ENCODE measurements at regions not wholly inside any gene's neighbourhood (a gene's known extent, or its start where the extent isn't known, plus 50 kb on each side); places are given as distances from the start of the nearest gene placed in this dataset.
"Not testable (repeated sequence)": the region's sequence is repeated elsewhere in the genome, so short reads cannot be mapped to it uniquely, and the experiment has no call there.

GRCh38 chr7:127477295-127478023 lies 85.0 kb upstream of the ZNF800 start:
- Histone ChIP-seq H3K4me3 (no peak overlapping the region), H3K9me3 (no peaks in the 10 kb centered on the region), H3K36me3 (no peaks in the 10 kb centered on the region), H3K4me1 (ENCODE audit: control insufficient read depth in 1 of 2, low read depth in 2 of 2) (no peaks in the 10 kb centered on the region), H3K27ac (no peak overlapping the region), H3K27me3 (replicated peaks; ENCODE audit: insufficient read depth) (no peaks in the 10 kb centered on the region)
- no peak for TF ChIP-seq CTCF (IDR thresholded peaks at IDR 0.05)
- DNase-seq (ENCODE audit: low spot score) (no peak), ATAC-seq (ENCODE audit: insufficient number of reproducible peaks, low FRiP score, low read depth) (no peak)

GRCh38 chr7:127476618-127477017 lies 84.1 kb upstream of the ZNF800 start:
- no peaks in the 10 kb centered on the region for H3K4me1 ChIP-seq (ENCODE audit: control insufficient read depth in 1 of 2, low read depth in 2 of 2)
- H3K4me3 ChIP-seq, result no peak overlapping the region
- DNase-seq (ENCODE audit: low spot score), result no peak
- H3K36me3 ChIP-seq, result no peaks in the 10 kb centered on the region
- TF ChIP-seq CTCF (IDR thresholded peaks at IDR 0.05), result no peak
- H3K27me3 ChIP-seq (replicated peaks; ENCODE audit: insufficient read depth), result no peaks in the 10 kb centered on the region
- ATAC-seq (ENCODE audit: insufficient number of reproducible peaks, low FRiP score, low read depth), result no peak
- no peak overlapping the region for H3K27ac ChIP-seq
- no peaks in the 10 kb centered on the region for H3K9me3 ChIP-seq

- Histone ChIP-seq H3K4me1 (ENCODE audit: control insufficient read depth in 1 of 2, low read depth in 2 of 2) (no peaks in the 10 kb centered on the region), H3K4me3 (no peak overlapping the region), H3K27me3 (replicated peaks; ENCODE audit: insufficient read depth) (no peaks in the 10 kb centered on the region), H3K36me3 (no peaks in the 10 kb centered on the region), H3K9me3 (no peaks in the 10 kb centered on the region), H3K27ac (no peak overlapping the region)
- DNase-seq (ENCODE audit: low spot score), result no peak
- no peak for ATAC-seq (ENCODE audit: insufficient number of reproducible peaks, low FRiP score, low read depth)
- no peak for TF ChIP-seq CTCF (IDR thresholded peaks at IDR 0.05)
Measured at GRCh38 chr7:127474457-127474856, 81.9 kb upstream of the ZNF800 start.

- H3K4me3 ChIP-seq, result no peak overlapping the region
- H3K27me3 ChIP-seq (replicated peaks; ENCODE audit: insufficient read depth), result no peaks in the 10 kb centered on the region
- H3K9me3 ChIP-seq, result no peaks in the 10 kb centered on the region
- no peaks in the 10 kb centered on the region for H3K4me1 ChIP-seq (ENCODE audit: control insufficient read depth in 1 of 2, low read depth in 2 of 2)
- H3K36me3 ChIP-seq, result no peaks in the 10 kb centered on the region
- DNase-seq (ENCODE audit: low spot score) (no peak), ATAC-seq (ENCODE audit: insufficient number of reproducible peaks, low FRiP score, low read depth) (no peak)
- no peak overlapping the region for H3K27ac ChIP-seq
- no peak for TF ChIP-seq CTCF (IDR thresholded peaks at IDR 0.05)
Measured at GRCh38 chr7:127473409-127473808, 80.9 kb upstream of the ZNF800 start.

- no peak overlapping the region for H3K27ac ChIP-seq
- TF ChIP-seq CTCF (IDR thresholded peaks at IDR 0.05), result no peak
- no peaks in the 10 kb centered on the region for H3K9me3 ChIP-seq
- H3K27me3 ChIP-seq (replicated peaks; ENCODE audit: insufficient read depth), result no peaks in the 10 kb centered on the region
- no peak for ATAC-seq (ENCODE audit: insufficient number of reproducible peaks, low FRiP score, low read depth)
- no peaks in the 10 kb centered on the region for H3K36me3 ChIP-seq
- no peak overlapping the region for H3K4me3 ChIP-seq
- H3K4me1 ChIP-seq (ENCODE audit: control insufficient read depth in 1 of 2, low read depth in 2 of 2), result no peaks in the 10 kb centered on the region
- no peak for DNase-seq (ENCODE audit: low spot score)
Measured at GRCh38 chr7:127460077-127460476, 67.6 kb upstream of the ZNF800 start.

- not testable (repeated sequence) for H3K27ac ChIP-seq; H3K4me1 ChIP-seq (ENCODE audit: control insufficient read depth in 1 of 2, low read depth in 2 of 2); DNase-seq (ENCODE audit: low spot score); H3K9me3 ChIP-seq; H3K36me3 ChIP-seq; ATAC-seq (ENCODE audit: insufficient number of reproducible peaks, low FRiP score, low read depth); H3K4me3 ChIP-seq; H3K27me3 ChIP-seq (replicated peaks; ENCODE audit: insufficient read depth)
Measured at GRCh38 chr7:127451258-127451657, 58.8 kb upstream of the ZNF800 start.
